Kidney capillary endothelial cell (primary cell): ENCODE measurements at regions not wholly inside any gene's neighbourhood (a gene's known extent, or its start where the extent isn't known, plus 50 kb on each side); places are given as distances from the start of the nearest gene placed in this dataset.

Source experiments
- DNase-seq: peaks from one replicate; pipeline ENCODE4 v3.0.0-alpha.2; 2018; ENCODE audit warnings: low spot score

- DNase-seq = no peak
Measured at GRCh38 chr1:79679916-79680315, 673.4 kb upstream of the ADGRL4 start.

- DNase-seq = no peak
Measured at GRCh38 chr1:79667848-79668696, 661.5 kb upstream of the ADGRL4 start.

- DNase-seq = no peak
Measured at GRCh38 chr1:79667166-79667565, 660.6 kb upstream of the ADGRL4 start.

GRCh38 chr1:79663916-79664315, 657.4 kb upstream of the ADGRL4 start:
- DNase-seq = no peak

GRCh38 chr1:79662596-79662995, 656.1 kb upstream of the ADGRL4 start:
- no peak for DNase-seq

DNA sequence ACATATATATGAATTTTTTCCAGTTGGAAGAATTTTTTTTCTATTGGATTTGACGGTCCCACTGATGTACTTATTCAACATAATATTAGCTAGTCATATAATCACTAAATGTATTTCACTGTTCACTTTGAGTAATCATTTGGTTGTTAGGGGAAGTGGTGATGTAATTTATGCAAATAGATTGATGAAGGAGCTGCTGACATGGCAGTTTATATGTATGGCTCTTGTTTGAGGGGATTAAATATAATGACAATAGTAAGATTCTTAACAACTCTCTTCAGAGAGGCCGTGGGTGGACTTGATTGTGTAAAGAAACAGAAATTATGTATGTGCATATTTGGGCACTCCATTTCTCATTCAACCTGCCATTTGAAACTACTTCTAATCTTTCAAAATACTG, 653.6 kb upstream of the ADGRL4 start:
- DNase-seq = no peak

DNA sequence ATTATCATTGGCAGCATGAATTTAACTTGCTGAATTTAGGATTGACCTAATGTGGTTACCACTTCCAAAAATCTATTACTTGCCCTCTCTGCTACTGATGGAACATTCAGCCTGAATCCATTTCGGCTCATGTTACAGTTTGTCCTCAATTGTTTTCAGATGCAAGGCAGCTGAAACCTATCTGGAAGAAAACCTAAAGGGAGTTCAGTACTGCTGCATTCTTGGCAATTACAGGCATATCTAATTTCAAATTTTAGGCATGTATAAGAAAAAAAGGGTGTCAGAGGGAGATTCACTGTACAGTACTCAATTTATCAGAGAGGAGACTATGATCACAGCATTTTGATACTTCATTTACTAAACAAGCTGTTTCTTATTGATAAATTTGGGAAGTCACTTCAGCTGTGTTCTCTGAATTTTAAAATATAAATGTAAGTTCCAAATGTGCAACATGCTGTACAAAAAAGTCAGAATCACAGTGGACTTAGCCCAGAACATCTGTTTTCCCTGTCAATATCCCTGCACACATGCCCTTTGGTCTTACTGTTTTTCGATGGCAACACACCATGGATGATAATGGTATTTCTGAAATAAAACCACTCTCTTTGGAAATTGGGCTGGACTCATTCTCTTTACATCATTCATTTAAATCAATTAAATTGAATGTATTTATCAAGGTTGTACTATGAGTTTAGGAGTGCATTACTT, 651.6 kb upstream of the ADGRL4 start:
- DNase-seq = no peak

GRCh38 chr1:79655876-79656275, 649.3 kb upstream of the ADGRL4 start:
- DNase-seq = no peak

GRCh38 chr1:79652426-79652825, 645.9 kb upstream of the ADGRL4 start:
- no peak for DNase-seq

DNA sequence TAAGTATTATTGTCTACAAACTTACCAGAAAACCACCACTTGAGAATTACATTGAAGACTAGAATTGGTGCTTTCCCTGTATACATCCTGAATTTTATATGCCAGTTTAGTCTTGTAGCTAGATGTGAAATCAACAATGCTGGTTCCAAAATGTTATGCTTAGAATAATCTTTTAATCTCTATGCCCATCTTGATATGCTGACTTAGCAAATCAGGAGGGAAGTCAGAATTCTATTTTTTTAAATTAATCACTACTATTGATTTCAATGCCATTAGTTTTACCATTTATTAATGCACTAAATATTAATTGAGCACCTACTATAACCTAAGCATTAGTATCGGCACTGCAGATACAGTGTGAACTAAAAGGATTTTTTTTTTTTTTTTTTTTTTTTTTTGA, 641.6 kb upstream of the ADGRL4 start:
- DNase-seq = no peak

DNA sequence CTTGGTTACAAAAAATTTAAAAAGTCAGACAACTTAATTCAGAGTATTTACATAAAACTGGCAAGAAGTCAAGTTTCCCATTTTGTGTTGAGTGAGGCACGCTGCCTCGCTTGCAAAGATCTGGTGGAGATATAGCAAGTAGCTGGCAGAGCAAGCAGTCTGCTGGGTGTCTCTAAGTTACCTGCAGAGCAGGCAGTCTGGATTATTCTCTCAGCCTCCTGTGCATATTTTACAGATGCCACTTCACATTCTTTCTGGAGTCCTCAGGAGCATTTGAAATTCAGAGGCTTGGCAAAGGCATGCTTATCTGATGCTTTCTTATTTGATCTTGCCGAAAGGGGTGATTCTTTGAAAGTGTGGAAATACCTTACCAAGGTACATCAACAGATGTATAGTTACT, 640.4 kb upstream of the ADGRL4 start:
- DNase-seq = no peak

DNA sequence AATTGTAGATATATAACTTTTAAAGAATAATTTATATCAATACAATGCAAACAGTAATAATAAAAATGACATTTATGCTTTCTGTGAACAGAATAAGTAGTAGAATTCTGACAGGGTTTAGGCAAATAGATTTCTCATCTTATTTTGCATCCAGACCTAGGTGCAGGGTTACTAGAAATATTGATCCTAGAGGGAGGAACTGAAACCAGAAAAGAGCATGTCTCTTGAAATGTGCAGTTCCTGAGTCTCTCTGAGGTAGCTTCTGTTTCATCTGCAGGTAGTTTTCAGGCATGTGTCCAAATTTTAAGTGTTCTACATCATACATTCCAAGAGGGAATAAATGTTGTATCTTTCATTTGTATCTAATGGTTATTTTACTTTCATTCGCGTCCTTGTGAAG, 631.9 kb upstream of the ADGRL4 start:
- DNase-seq = no peak

GRCh38 chr1:79633456-79633855, 626.9 kb upstream of the ADGRL4 start:
- DNase-seq = peak; percentile 66

DNA sequence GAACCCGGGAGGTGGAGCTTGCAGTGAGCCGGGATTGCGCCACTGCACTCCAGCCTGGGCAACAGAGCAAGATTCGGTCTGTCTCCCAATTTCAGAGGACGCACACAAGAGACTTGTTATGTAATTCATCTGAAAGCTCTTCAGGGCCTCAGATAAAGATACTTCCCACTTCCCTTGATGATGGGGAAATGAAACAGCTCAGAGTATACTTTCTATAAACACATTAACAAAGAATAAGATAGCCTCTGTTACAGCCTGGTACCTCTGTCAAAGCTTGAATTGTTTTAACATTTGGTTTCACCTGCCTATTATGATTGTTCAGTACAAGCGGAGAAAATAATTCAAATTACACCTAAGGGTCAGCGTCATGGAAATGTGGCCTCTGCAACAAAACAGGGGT, 622.9 kb upstream of the ADGRL4 start:
- no peak for DNase-seq

DNA sequence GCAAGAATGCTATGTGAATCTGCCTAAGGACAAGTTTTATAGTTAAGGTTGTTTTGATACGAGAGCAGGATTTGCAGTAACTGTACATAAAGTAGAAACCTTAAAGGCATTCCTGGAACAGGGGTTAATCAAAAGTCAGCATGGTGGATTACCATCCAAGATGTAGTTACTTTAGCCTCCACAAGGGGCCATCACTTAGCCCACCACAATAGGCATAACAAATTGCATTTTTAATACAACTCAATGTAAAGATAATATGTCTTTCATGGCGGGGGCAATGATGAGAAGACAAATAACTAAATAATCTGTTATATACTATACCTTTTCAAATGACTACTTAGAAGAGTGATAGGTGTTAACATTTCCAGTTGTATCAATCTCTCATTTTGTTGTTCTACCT, 611.2 kb upstream of the ADGRL4 start:
- DNase-seq = no peak

- DNase-seq = no peak
Measured at GRCh38 chr1:79614762-79615161, 608.2 kb upstream of the ADGRL4 start.

GRCh38 chr1:79614106-79614505, 607.6 kb upstream of the ADGRL4 start:
- no peak for DNase-seq

DNA sequence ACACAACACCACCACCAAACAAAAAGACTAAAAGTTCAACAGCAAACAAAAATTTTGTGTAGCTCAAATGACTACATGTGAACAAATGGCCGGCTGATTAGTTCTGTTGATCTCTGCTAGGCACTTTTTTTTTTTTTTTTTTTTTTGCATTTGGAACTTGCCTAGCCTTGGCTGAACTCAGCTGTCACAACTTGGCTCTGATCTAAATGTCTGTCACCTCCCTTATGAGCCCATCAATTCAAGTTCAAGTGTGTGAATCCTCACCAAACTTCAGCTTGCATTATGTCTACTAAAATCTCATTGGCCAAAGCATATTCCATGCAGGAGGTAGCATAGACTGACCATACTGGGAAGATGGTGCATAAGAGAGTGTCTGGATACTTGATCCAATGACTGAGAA, 606.5 kb upstream of the ADGRL4 start:
- no peak for DNase-seq

DNA sequence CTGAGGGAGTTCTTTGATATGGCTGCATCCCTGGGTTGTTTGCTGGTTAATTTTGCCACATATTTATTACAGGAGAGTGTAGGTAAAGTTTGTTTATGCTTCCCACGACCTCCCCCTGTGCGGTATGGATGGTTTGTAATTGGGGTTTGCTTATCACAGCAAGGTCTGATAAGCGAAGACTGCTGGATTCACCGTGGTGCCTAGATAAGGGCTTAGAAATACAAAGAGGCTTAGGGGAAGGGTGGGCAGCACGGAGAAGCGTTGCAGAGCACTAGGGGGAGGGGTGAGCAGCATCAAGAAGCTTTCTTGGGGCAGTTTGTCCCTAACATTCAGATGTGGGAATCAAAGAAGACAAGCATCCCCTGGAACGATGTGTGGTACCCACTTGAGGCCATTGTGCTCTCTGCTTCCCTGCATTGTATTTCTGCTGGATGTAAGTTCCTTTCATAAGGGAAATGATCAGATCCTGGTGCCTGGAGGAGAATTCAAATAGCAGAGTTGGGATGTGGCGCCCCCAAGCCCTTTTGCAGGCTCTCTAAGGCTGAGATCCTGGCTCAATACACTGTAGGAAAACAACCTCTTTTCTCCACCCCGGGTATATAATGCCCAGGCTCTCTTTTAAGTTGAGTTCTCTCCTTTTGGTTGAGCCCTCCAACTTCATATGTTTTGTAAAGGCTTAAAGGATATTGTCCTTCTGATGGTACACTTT, 598.1 kb upstream of the ADGRL4 start:
- no peak for DNase-seq

GRCh38 chr1:79603843-79604242, 597.3 kb upstream of the ADGRL4 start:
- DNase-seq = no peak

DNA sequence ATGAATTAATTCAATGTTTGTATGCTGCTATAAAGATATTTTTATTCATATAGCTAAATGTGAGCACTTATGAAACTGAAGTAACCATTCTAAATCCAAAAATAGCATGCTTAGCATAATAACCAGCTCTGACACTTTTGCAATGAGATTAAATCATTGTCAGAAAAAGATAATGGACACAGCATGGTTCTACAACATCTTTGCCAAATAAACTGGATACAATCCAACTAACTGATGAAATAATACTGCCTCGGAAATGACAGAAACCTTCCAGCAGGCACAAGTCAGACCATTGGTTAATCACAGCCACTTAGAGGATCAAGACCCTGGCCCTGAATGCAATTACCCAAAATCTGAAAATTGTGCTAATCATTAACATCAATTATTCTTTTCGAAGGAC, 592.7 kb upstream of the ADGRL4 start:
- DNase-seq = no peak

GRCh38 chr1:79595931-79596330, 589.4 kb upstream of the ADGRL4 start:
- no peak for DNase-seq

GRCh38 chr1:79594121-79594698, 587.7 kb upstream of the ADGRL4 start:
- DNase-seq = no peak
